Stimulated activated CD8-positive, alpha-beta memory T cell treated with anti-CD3 and anti-CD28 coated beads, Interleukin-15, amount 100 ng/mL, for 48 hours (primary cell): ENCODE measurements at regions not wholly inside any gene's neighbourhood (a gene's known extent, or its start where the extent isn't known, plus 50 kb on each side); places are given as distances from the start of the nearest gene placed in this dataset.
"Not testable (repeated sequence)": the region's sequence is repeated elsewhere in the genome, so short reads cannot be mapped to it uniquely, and the experiment has no call there.

Experiments used
- DNase-seq, 2 donors: peaks; one replicate each; pipeline ENCODE4 v3.0.0-alpha.2; 2020; ENCODE audit warnings: low read depth in 2 of 2

- DNase-seq = not testable (repeated sequence)
Measured at GRCh38 chr16:72729552-72729951, 318.4 kb downstream of the ZFHX3 start.

- no peak for DNase-seq
Measured at GRCh38 chr16:72728516-72728915, 319.4 kb downstream of the ZFHX3 start.

- DNase-seq = no peak
Measured at GRCh38 chr16:72727565-72727964, 320.4 kb downstream of the ZFHX3 start.

GRCh38 chr16:72725643-72726042, 322.3 kb downstream of the ZFHX3 start:
- DNase-seq = no peak

- DNase-seq = no peak
Measured at GRCh38 chr16:72723781-72724180, 324.1 kb downstream of the ZFHX3 start.

- DNase-seq = no peak
Measured at GRCh38 chr16:72722552-72722951, 325.4 kb downstream of the ZFHX3 start.

GRCh38 chr16:72721981-72722380, 325.9 kb downstream of the ZFHX3 start:
- DNase-seq = no peak

- no peak for DNase-seq
Measured at GRCh38 chr16:72715267-72715666, 332.7 kb downstream of the ZFHX3 start.

GRCh38 chr16:72711823-72712222, 336.1 kb downstream of the ZFHX3 start:
- DNase-seq = no peak

- no peak for DNase-seq
Measured at GRCh38 chr16:72705801-72706200, 342.1 kb downstream of the ZFHX3 start.

GRCh38 chr16:72704746-72705372, 343.1 kb downstream of the ZFHX3 start:
- no peak for DNase-seq

- DNase-seq = no peak
Measured at GRCh38 chr16:72689851-72690250, 358.1 kb downstream of the ZFHX3 start.

GRCh38 chr16:72680732-72681131, 367.2 kb downstream of the ZFHX3 start:
- DNase-seq = no peak

GRCh38 chr16:72679856-72680255, 368.1 kb downstream of the ZFHX3 start:
- DNase-seq = no peak

GRCh38 chr16:72677662-72678447, 370.1 kb downstream of the ZFHX3 start:
- no peak for DNase-seq

GRCh38 chr16:72673118-72673517, 374.8 kb downstream of the ZFHX3 start:
- DNase-seq = no peak

- DNase-seq = no peak
Measured at GRCh38 chr16:72666267-72666666, 381.7 kb downstream of the ZFHX3 start.

- no peak for DNase-seq
Measured at GRCh38 chr16:72665701-72666100, 382.2 kb downstream of the ZFHX3 start.

- peak; percentile 89 to 91 for DNase-seq
Measured at GRCh38 chr16:72664509-72665408, 383.2 kb downstream of the ZFHX3 start.

GRCh38 chr16:72664056-72664508, 383.8 kb downstream of the ZFHX3 start:
- no peak for DNase-seq

- no peak for DNase-seq
Measured at GRCh38 chr16:72658888-72659717, 388.8 kb downstream of the ZFHX3 start.
